BLaER1 (cell line): ENCODE measurements at regions not wholly inside any gene's neighbourhood (a gene's known extent, or its start where the extent isn't known, plus 50 kb on each side); places are given as distances from the start of the nearest gene placed in this dataset.
"Not testable (repeated sequence)": the region's sequence is repeated elsewhere in the genome, so short reads cannot be mapped to it uniquely, and the experiment has no call there.

Experiments
- H3K27ac ChIP-seq: shearing (Covaris generic); formaldehyde crosslinking; 2 replicates; pipeline ENCODE4 v1.8.1; 2022
- H3K27me3 ChIP-seq: shearing (Covaris generic); formaldehyde crosslinking; 2 replicates; pipeline ENCODE4 v1.8.1; 2022
- H3K36me3 ChIP-seq: shearing (Covaris generic); formaldehyde crosslinking; 2 replicates; pipeline ENCODE4 v1.8.1; 2022
- H3K4me1 ChIP-seq: shearing (Covaris generic); formaldehyde crosslinking; 2 replicates; pipeline ENCODE4 v1.8.1; 2022
- H3K4me2 ChIP-seq: shearing (Covaris generic); formaldehyde crosslinking; 2 replicates; pipeline ENCODE4 v1.8.1; 2022
- H3K4me3 ChIP-seq: shearing (Covaris generic); formaldehyde crosslinking; 2 replicates; pipeline ENCODE4 v1.8.1; 2022
- H3K9ac ChIP-seq: shearing (Covaris generic); formaldehyde crosslinking; 2 replicates; pipeline ENCODE4 v1.8.1; 2022
- H3K9me3 ChIP-seq: shearing (Covaris generic); formaldehyde crosslinking; 2 replicates; pipeline ENCODE4 v1.8.1; 2022
- H4K20me1 ChIP-seq: shearing (Covaris generic); formaldehyde crosslinking; 2 replicates; pipeline ENCODE4 v1.8.1; 2022
- Cebpa-rat ChIP-seq: shearing (Covaris generic); IDR thresholded peaks from 2 replicates; pipeline ENCODE4 v1.8.1; 2022

DNA sequence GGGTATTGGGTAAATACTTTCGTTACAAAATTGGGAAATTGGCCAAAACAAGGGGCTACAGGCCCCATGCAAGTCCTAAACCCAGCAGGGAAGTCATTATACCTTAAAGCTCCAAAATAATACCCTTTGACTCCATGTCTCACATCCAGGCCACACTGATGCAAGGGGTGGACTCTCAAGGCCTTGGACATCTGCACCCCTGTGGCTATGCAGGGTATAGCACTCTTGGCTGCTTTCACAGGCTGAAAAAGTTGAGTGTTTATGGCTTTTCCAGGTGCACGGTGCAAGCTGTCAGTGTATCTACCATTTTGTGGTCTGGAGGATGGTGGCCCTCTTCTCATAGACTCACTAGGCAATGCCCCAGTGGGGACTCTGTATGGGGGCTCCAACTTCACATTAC, 326.5 kb downstream of the TEX13C start:
- TF ChIP-seq Cebpa-rat: no peak
- H3K27ac ChIP-seq: no peak overlapping the region
- no peaks in the 10 kb centered on the region for H3K9me3 ChIP-seq

DNA sequence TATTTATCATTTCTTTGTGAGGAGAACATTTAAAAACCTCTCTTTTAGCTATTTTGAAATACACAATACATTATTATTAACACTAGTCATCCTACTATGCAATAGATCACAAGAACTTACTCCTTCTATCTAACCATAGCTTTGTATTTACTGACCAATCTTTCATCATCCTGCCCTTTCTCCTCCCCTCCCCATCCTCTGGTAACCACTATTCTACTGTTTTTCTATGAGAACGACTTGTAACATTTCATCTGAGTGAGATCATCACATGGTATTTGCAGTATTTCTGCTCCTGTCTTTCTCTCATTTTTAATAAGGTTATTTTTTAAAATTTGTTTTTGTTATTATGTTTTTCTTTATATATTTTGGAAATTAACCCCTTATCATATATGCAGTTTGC, 331.8 kb downstream of the TEX13C start:
- Histone ChIP-seq H4K20me1 (no peaks in the 10 kb centered on the region), H3K4me2 (no peak overlapping the region), H3K36me3 (no peaks in the 10 kb centered on the region), H3K4me1 (no peaks in the 10 kb centered on the region), H3K27me3 (peaks cover 32% of the 10 kb centered on the region), H3K27ac (no peak overlapping the region), H3K4me3 (no peak overlapping the region), H3K9ac (no peak overlapping the region), H3K9me3 (no peaks in the 10 kb centered on the region)
- TF ChIP-seq Cebpa-rat: no peak

More for the DNA sequence above, 326.5 kb downstream of the TEX13C start:
- Histone ChIP-seq H4K20me1 (no peaks in the 10 kb centered on the region), H3K4me3 (no peak overlapping the region), H3K4me1 (no peaks in the 10 kb centered on the region), H3K4me2 (no peak overlapping the region), H3K9ac (no peak overlapping the region), H3K27me3 (peaks cover 26% of the 10 kb centered on the region), H3K36me3 (no peaks in the 10 kb centered on the region)

DNA sequence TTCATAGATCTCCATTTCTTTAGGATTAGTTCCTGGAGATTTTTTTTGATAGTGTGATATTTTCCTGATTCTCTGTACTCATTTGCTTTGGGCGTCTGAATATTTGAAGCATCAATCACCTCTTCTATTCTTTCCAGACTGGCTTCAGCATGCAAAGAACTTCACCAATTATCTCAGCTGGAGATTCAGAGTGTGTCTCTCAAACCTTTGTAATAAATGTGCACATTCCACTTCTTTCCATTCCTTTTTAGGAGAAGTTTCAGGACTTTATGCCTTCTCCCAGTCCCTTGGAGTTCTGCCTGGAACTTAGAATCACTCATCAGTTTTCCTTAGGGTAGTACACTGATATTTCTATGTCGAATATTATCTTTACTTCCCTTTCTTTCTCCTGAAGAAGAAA, 334.8 kb downstream of the TEX13C start:
- no peak overlapping the region for H3K9ac ChIP-seq
- H3K4me1 ChIP-seq: no peaks in the 10 kb centered on the region
- peaks cover 14% of the 10 kb centered on the region for H3K27me3 ChIP-seq
- H3K9me3 ChIP-seq: no peaks in the 10 kb centered on the region
- TF ChIP-seq Cebpa-rat: no peak
- H3K4me3 ChIP-seq: no peak overlapping the region
- no peak overlapping the region for H3K27ac ChIP-seq
- H3K36me3 ChIP-seq: no peaks in the 10 kb centered on the region
- no peak overlapping the region for H3K4me2 ChIP-seq
- no peaks in the 10 kb centered on the region for H4K20me1 ChIP-seq

DNA sequence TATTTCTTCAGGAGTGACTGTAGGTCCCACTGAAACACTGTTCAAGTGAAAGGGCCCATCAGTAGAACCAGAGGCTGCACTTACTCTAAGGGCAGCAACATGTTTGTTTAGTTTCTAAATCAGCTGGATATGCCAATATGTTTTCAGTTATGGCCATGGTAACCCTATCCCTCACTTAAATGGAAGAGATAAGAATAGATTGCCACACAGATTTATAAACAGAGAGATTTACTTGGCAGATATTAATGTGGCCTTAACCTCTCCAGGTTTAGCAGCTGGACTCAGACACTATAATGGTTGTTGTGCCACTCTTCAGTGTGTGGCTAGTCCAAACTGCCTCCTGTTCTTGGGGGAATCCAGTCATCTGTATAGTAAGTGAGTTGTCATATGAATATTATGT, 354.1 kb downstream of the TEX13C start:
- no peaks in the 10 kb centered on the region for H3K36me3 ChIP-seq
- H3K4me3 ChIP-seq: no peak overlapping the region
- H3K9me3 ChIP-seq: peaks cover 18% of the 10 kb centered on the region
- peaks cover 61% of the 10 kb centered on the region for H3K27me3 ChIP-seq
- no peak for TF ChIP-seq Cebpa-rat
- no peaks in the 10 kb centered on the region for H3K4me1 ChIP-seq
- H3K9ac ChIP-seq: no peak overlapping the region
- no peaks in the 10 kb centered on the region for H4K20me1 ChIP-seq
- H3K4me2 ChIP-seq: no peak overlapping the region
- no peak overlapping the region for H3K27ac ChIP-seq

DNA sequence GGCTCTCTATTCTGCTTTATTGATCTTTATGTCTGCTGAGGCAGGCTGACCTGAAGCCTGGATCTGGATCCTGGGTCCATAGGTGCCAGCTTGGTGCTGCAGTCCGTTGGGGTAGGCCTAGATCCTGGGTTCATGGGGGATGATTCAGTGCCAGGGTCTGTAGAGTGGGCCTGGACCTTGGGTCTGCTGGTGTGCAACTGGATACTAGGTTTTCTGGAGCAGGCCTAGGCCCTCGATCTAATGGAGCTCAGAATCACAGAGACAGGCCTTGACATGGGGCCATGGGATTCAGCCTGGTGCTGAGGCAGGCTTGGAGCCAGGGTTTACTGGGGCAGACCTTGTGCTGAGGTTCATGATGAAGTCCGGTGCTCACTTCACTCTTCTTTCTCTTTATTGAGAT, 358.6 kb downstream of the TEX13C start:
- Histone ChIP-seq H3K4me3 (no peak overlapping the region), H3K4me2 (no peak overlapping the region), H3K9me3 (peaks cover 18% of the 10 kb centered on the region), H4K20me1 (no peaks in the 10 kb centered on the region), H3K9ac (no peak overlapping the region), H3K4me1 (no peaks in the 10 kb centered on the region), H3K27ac (no peak overlapping the region), H3K36me3 (no peaks in the 10 kb centered on the region), H3K27me3 (peaks cover 38% of the 10 kb centered on the region)
- no peak for TF ChIP-seq Cebpa-rat

DNA sequence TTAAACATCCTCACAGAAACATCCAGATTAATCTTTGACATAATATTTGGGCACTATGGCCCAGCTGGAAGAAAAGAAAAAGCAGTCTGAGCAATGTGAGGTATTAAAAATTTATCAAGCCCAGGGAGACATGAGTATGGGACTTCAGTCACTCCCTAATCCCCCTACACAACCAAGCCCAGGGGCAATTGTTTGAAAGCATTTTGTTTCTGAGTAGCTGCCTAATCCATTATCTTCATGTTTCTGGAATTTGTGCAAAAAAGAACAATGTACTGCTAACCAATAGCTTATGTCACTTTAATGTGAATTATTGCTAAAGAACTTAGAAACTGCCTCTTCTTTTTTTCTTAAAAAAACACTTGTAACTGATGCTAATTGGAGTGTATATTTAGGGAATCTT, 360.7 kb downstream of the TEX13C start:
- no peak for TF ChIP-seq Cebpa-rat
- H3K9me3 ChIP-seq: peaks cover 8% of the 10 kb centered on the region
- H3K4me1 ChIP-seq: no peaks in the 10 kb centered on the region
- no peak overlapping the region for H3K4me3 ChIP-seq
- no peak overlapping the region for H3K4me2 ChIP-seq
- H3K27ac ChIP-seq: no peak overlapping the region
- H4K20me1 ChIP-seq: no peaks in the 10 kb centered on the region
- no peak overlapping the region for H3K9ac ChIP-seq
- H3K36me3 ChIP-seq: no peaks in the 10 kb centered on the region
- peaks cover 34% of the 10 kb centered on the region; the same call in 1 of the 2 replicates for H3K27me3 ChIP-seq

DNA sequence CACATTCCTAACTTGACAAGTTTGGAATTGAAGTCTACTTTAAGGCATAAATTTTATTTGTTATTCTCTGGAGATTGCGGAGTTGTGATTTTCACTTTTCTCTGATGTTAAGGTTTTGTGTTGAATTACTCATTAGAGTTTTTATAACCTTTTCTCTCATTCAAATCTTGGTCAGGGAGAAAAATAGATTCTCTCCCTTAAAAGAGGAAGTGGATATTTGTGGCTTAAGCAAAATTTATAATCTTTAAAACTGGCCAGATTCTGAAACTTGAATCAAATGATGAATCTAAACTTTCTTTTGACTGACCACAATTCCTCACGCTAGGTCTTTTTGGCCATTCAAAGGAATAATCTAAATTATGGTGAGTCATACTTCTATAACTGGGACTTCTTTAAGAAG, 361.4 kb downstream of the TEX13C start:
- H3K9ac ChIP-seq: no peak overlapping the region

DNA sequence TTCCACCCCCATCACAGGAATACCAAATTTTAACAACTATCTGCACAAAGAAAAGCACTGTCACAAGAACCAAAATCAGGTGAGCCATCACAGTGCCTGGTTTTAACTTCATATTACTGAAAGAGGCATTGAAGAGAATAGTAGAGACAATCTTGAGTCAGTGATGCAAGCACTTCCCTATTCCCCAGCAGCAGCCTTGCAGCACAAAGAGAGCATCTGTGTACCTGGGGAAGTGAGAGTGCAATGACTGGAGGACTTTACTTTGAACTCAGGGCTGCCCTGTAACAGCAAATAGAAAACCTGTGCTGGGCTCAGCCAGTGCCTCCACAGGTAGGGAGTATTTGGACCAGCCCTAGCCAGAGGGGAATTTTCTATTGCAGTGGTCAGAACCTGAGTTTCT, 361.8 kb downstream of the TEX13C start:
- no peaks in the 10 kb centered on the region for H3K4me1 ChIP-seq
- TF ChIP-seq Cebpa-rat: no peak
- H3K4me2 ChIP-seq: no peak overlapping the region
- H3K27me3 ChIP-seq: peaks cover 31% of the 10 kb centered on the region; the same call in 1 of the 2 replicates
- no peak overlapping the region for H3K4me3 ChIP-seq
- no peaks in the 10 kb centered on the region for H3K9me3 ChIP-seq
- H3K9ac ChIP-seq: no peak overlapping the region
- no peak overlapping the region for H3K27ac ChIP-seq
- H3K36me3 ChIP-seq: no peaks in the 10 kb centered on the region
- H4K20me1 ChIP-seq: no peaks in the 10 kb centered on the region

More for the DNA sequence above, 361.4 kb downstream of the TEX13C start:
- H3K4me2 ChIP-seq: no peak overlapping the region
- peaks cover 4% of the 10 kb centered on the region; the same call in 1 of the 2 replicates for H3K9me3 ChIP-seq
- no peak overlapping the region for H3K27ac ChIP-seq
- no peaks in the 10 kb centered on the region for H4K20me1 ChIP-seq
- peaks cover 33% of the 10 kb centered on the region; the same call in 1 of the 2 replicates for H3K27me3 ChIP-seq
- H3K4me3 ChIP-seq: no peak overlapping the region
- no peaks in the 10 kb centered on the region for H3K36me3 ChIP-seq
- TF ChIP-seq Cebpa-rat: no peak
- H3K4me1 ChIP-seq: no peaks in the 10 kb centered on the region

DNA sequence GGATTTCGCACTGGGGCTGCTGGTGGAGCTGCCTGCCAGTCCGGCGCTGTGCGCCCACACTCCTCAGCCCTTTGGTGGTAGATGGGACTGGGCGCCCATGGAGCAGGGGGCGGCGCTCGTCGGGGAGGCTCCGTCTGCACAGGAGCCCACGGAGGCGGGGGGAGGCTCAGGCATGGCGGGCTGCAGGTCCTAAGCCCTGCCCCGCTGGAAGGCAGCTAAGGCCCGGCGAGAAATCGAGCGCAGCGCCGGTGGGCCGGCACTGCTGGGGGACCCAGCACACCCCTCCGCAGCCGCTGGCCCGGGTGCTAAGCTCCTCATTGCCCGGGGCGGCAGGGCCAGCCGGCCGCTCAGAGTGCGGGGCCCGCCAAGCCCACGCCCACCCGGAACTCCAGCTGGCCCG, 370.9 kb downstream of the TEX13C start:
- not testable (repeated sequence) for H3K9me3 ChIP-seq, H3K4me1 ChIP-seq, H3K4me3 ChIP-seq, H3K27ac ChIP-seq, H4K20me1 ChIP-seq, H3K4me2 ChIP-seq, H3K9ac ChIP-seq, H3K36me3 ChIP-seq
- peaks cover 57% of the 10 kb centered on the region for H3K27me3 ChIP-seq

DNA sequence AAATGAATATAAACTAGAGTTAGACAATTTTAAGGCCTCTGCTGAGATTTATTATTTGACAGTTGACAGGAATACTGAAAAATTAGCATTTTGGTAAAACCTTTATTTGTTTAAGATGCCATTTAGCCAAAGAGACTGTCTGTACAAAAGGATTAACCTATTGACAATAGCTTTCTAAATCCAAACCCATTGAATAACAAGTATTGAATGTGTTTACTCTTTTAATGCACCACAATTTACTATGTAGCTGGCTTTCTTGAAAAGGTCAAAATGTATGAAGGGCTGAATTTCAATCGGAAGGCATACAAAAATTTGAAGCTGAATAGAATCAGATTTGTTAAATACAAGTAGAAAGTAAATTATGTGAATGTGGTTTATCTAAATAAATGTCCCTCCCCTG, 374.5 kb downstream of the TEX13C start:
- peaks cover 59% of the 10 kb centered on the region for H3K27me3 ChIP-seq
- H4K20me1 ChIP-seq: no peaks in the 10 kb centered on the region
- no peaks in the 10 kb centered on the region for H3K36me3 ChIP-seq
- no peak overlapping the region for H3K9ac ChIP-seq
- no peak overlapping the region for H3K4me2 ChIP-seq
- H3K4me1 ChIP-seq: no peaks in the 10 kb centered on the region
- H3K4me3 ChIP-seq: no peak overlapping the region
- H3K9me3 ChIP-seq: no peaks in the 10 kb centered on the region
- TF ChIP-seq Cebpa-rat: no peak
- H3K27ac ChIP-seq: no peak overlapping the region

DNA sequence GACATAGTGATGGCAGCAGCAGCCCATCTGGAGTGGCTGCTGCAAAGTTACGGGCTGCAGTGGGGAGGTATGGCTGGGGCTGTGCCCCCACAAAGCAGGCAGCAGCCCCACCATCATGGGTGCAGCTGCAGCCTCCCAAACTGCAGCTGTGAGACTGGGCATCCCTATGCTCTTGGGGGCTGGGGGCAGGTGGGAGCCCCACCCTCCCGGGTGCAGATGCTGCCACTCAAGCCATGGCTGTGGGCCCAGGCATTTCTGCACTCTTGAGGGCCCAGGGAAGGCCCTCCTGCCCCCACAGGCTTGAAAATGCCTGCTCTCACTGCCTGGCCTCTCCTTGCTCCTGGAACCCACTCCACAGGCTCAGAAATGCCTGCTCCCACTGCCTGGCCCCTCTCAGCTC, 389.4 kb downstream of the TEX13C start:
- Histone ChIP-seq H3K9me3 (peaks cover 6% of the 10 kb centered on the region; the same call in 1 of the 2 replicates), H3K4me2 (no peak overlapping the region), H4K20me1 (no peaks in the 10 kb centered on the region; the same call in 1 of the 2 replicates), H3K9ac (no peak overlapping the region), H3K27me3 (peaks cover 69% of the 10 kb centered on the region), H3K27ac (no peak overlapping the region), H3K36me3 (no peaks in the 10 kb centered on the region), H3K4me3 (no peak overlapping the region), H3K4me1 (no peaks in the 10 kb centered on the region)
- no peak for TF ChIP-seq Cebpa-rat
